GM12875 (cell line): ENCODE measurements at regions not wholly inside any gene's neighbourhood (a gene's known extent, or its start where the extent isn't known, plus 50 kb on each side); places are given as distances from the start of the nearest gene placed in this dataset.
"Not testable (repeated sequence)": the region's sequence is repeated elsewhere in the genome, so short reads cannot be mapped to it uniquely, and the experiment has no call there.

Source experiments
- H3K4me3 ChIP-seq: one replicate; pipeline ENCODE4 v1.5.1; 2011; ENCODE audit warnings: low read depth, low read length, control low read depth
- CTCF ChIP-seq: IDR thresholded peaks from 2 replicates; pipeline ENCODE4 v1.5.1; 2011; ENCODE audit warnings: low read depth, mild to moderate bottlenecking, control low read depth, inconsistent platforms, low read length, moderate library complexity, borderline replicate concordance; ENCODE audit not compliant: insufficient read depth

- no peak overlapping the region for H3K4me3 ChIP-seq
- no peak for TF ChIP-seq CTCF
Measured at GRCh38 chr21:35504277-35504676, 455.2 kb upstream of the RUNX1 start.

GRCh38 chr21:35503671-35504070 lies 454.6 kb upstream of the RUNX1 start:
- no peak overlapping the region for H3K4me3 ChIP-seq
- TF ChIP-seq CTCF, result no peak

- TF ChIP-seq CTCF, result no peak
Measured at GRCh38 chr21:35502821-35503220, 453.7 kb upstream of the RUNX1 start.

GRCh38 chr21:35497522-35497921 lies 448.4 kb upstream of the RUNX1 start:
- H3K4me3 ChIP-seq, result not testable (repeated sequence)

More at GRCh38 chr21:35502821-35503220, 453.7 kb upstream of the RUNX1 start:
- H3K4me3 ChIP-seq, result no peak overlapping the region

- H3K4me3 ChIP-seq, result no peak overlapping the region
- TF ChIP-seq CTCF, result no peak
Measured at GRCh38 chr21:35491920-35492678, 443.0 kb upstream of the RUNX1 start.

- no peak overlapping the region for H3K4me3 ChIP-seq
- no peak for TF ChIP-seq CTCF
Measured at GRCh38 chr21:35491114-35491513, 442.0 kb upstream of the RUNX1 start.

GRCh38 chr21:35489389-35489980 lies 440.4 kb upstream of the RUNX1 start:
- H3K4me3 ChIP-seq, result no peak overlapping the region
- TF ChIP-seq CTCF, result no peak
